SK-N-MC (cell line): ENCODE measurements at regions not wholly inside any gene's neighbourhood (a gene's known extent, or its start where the extent isn't known, plus 50 kb on each side); places are given as distances from the start of the nearest gene placed in this dataset.

Experiments
- EZH2 ChIP-seq: fragments of 200-600 bp; sonication (generic); IDR thresholded peaks from one replicate; pipeline ENCODE4 v1.6.1; 2017; ENCODE audit warnings: antibody characterized with exemption
- POLR2AphosphoS5 ChIP-seq: IDR thresholded peaks from 2 replicates; pipeline ENCODE4 v1.6.1; 2012; ENCODE audit warnings: mild to moderate bottlenecking, low read depth, low read length, borderline replicate concordance

GRCh38 chr1:219342836-219343235, 169.2 kb downstream of the LYPLAL1 start:
- TF ChIP-seq POLR2AphosphoS5 (no peak), EZH2 (no peak)
